Neural progenitor cell (in vitro differentiated cells): ENCODE measurements at regions not wholly inside any gene's neighbourhood (a gene's known extent, or its start where the extent isn't known, plus 50 kb on each side); places are given as distances from the start of the nearest gene placed in this dataset.

Experiments
- DNase-seq: peaks from one replicate; pipeline ENCODE4 v3.0.0-alpha.2; 2016; ENCODE audit warnings: low spot score
- H2AFZ ChIP-seq: fragments of 200-600 bp; sonication (generic); replicated peaks from 2 replicates; pipeline ENCODE4 v1.6.1; 2016; ENCODE audit warnings: antibody characterized with exemption
- H3F3A ChIP-seq: fragments of 200-600 bp; sonication (generic); 2 replicates; pipeline ENCODE4 v1.6.1; 2016; ENCODE audit warnings: antibody characterized with exemption, low read depth
- H3K27ac ChIP-seq: fragments of 200-600 bp; sonication (generic); 2 replicates; pipeline ENCODE4 v1.5.1; 2016; ENCODE audit warnings: mild to moderate bottlenecking
- H3K27me3 ChIP-seq: fragments of 200-600 bp; sonication (generic); 2 replicates; pipeline ENCODE4 v1.6.1; 2016; ENCODE audit warnings: mild to moderate bottlenecking, moderate library complexity
- H3K36me3 ChIP-seq: fragments of 200-600 bp; sonication (generic); 2 replicates; pipeline ENCODE4 v1.5.1; 2016
- H3K4me1 ChIP-seq: fragments of 200-600 bp; sonication (generic); 2 replicates; pipeline ENCODE4 v1.6.1; 2016; ENCODE audit warnings: mixed run types
- H3K4me2 ChIP-seq: fragments of 200-600 bp; sonication (generic); 2 replicates; pipeline ENCODE4 v1.6.1; 2016
- H3K4me3 ChIP-seq: fragments of 200-600 bp; sonication (generic); 2 replicates; pipeline ENCODE4 v1.5.1; 2016
- H3K79me2 ChIP-seq: fragments of 200-600 bp; sonication (generic); 2 replicates; pipeline ENCODE4 v1.6.1; 2016; ENCODE audit warnings: low read depth
- H3K9ac ChIP-seq: fragments of 200-600 bp; sonication (generic); 2 replicates; pipeline ENCODE4 v1.6.1; 2016
- H3K9me3 ChIP-seq: fragments of 200-600 bp; sonication (generic); 2 replicates; pipeline ENCODE4 v1.5.1; 2016; ENCODE audit warnings: low read depth
- H4K20me1 ChIP-seq: fragments of 200-600 bp; sonication (generic); 2 replicates; pipeline ENCODE4 v1.6.1; 2016; ENCODE audit warnings: low read depth
- H3K27ac Mint-ChIP-seq: 3 replicates; pipeline ENCODE4 v1.8.0; 2021; ENCODE audit warnings: mixed read lengths
- H3K27me3 Mint-ChIP-seq: 2 replicates; pipeline ENCODE4 v1.8.0; 2022; ENCODE audit warnings: low read depth, mild to moderate bottlenecking, inconsistent platforms, moderate library complexity, mixed read lengths; ENCODE audit not compliant: insufficient read depth
- H3K36me3 Mint-ChIP-seq: 3 replicates; pipeline ENCODE4 v1.8.0; 2021; ENCODE audit warnings: mixed read lengths
- H3K4me1 Mint-ChIP-seq: 3 replicates; pipeline ENCODE4 v1.8.0; 2021; ENCODE audit warnings: mixed read lengths
- H3K4me3 Mint-ChIP-seq: 3 replicates; pipeline ENCODE4 v1.8.0; 2021; ENCODE audit warnings: mild to moderate bottlenecking, moderate library complexity, mixed read lengths
- H3K9me3 Mint-ChIP-seq: 3 replicates; pipeline ENCODE4 v1.8.0; 2020; ENCODE audit warnings: mixed read lengths
- CTCF ChIP-seq: fragments of 200-600 bp; sonication (generic); IDR thresholded peaks from 2 replicates; pipeline ENCODE4 v1.5.1; 2017; ENCODE audit warnings: antibody characterized with exemption, mild to moderate bottlenecking
- EZH2 ChIP-seq: fragments of 200-600 bp; sonication (generic); IDR thresholded peaks from 2 replicates; pipeline ENCODE4 v1.6.1; 2017; ENCODE audit warnings: antibody characterized with exemption, mild to moderate bottlenecking, moderate library complexity
- EZH2phosphoT487 ChIP-seq: fragments of 200-600 bp; sonication (generic); IDR thresholded peaks from 2 replicates; pipeline ENCODE4 v1.6.1; 2017; ENCODE audit warnings: antibody characterized with exemption

GRCh38 chr4:108527723-108528122, 92.7 kb upstream of the RPL34 start:
- H3K9me3 ChIP-seq: no peaks in the 10 kb centered on the region
- no peaks in the 10 kb centered on the region for H4K20me1 ChIP-seq
- H3K9me3 Mint-ChIP-seq: peaks cover 4% of the 10 kb centered on the region
- H3K27me3 ChIP-seq: no peaks in the 10 kb centered on the region
- no peaks in the 10 kb centered on the region for H3K4me1 ChIP-seq
- no peak overlapping the region for H3K4me3 Mint-ChIP-seq
- H3K4me2 ChIP-seq: no peak overlapping the region
- DNase-seq: no peak
- no peaks in the 10 kb centered on the region for H3K36me3 Mint-ChIP-seq
- peaks cover 2% of the 10 kb centered on the region for H3K27me3 Mint-ChIP-seq
- peaks cover 15% of the 10 kb centered on the region for H3K4me1 Mint-ChIP-seq
- no peaks in the 10 kb centered on the region for H3F3A ChIP-seq
- H3K27ac Mint-ChIP-seq: no peak overlapping the region
- H2AFZ ChIP-seq: no peak overlapping the region
- no peak for TF ChIP-seq CTCF
- TF ChIP-seq EZH2phosphoT487: no peak
- no peak for TF ChIP-seq EZH2
- H3K36me3 ChIP-seq: no peaks in the 10 kb centered on the region
- no peak overlapping the region for H3K4me3 ChIP-seq
- no peak overlapping the region for H3K27ac ChIP-seq
- H3K9ac ChIP-seq: no peak overlapping the region
- H3K79me2 ChIP-seq: no peaks in the 10 kb centered on the region

GRCh38 chr4:108520807-108521206, 99.6 kb upstream of the RPL34 start:
- DNase-seq: no peak
- TF ChIP-seq EZH2 (no peak), EZH2phosphoT487 (no peak), CTCF (no peak)
- Histone ChIP-seq H3K9me3 (no peaks in the 10 kb centered on the region), H3K27me3 (peaks cover 13% of the 10 kb centered on the region), H3K36me3 (no peaks in the 10 kb centered on the region), H4K20me1 (no peaks in the 10 kb centered on the region), H3F3A (no peaks in the 10 kb centered on the region), H2AFZ (no peak overlapping the region), H3K79me2 (no peaks in the 10 kb centered on the region), H3K4me2 (no peak overlapping the region), H3K4me3 (no peak overlapping the region), H3K9ac (no peak overlapping the region), H3K4me1 (no peaks in the 10 kb centered on the region), H3K27ac (no peak overlapping the region)
- Mint-ChIP-seq H3K27ac (no peak overlapping the region), H3K36me3 (no peaks in the 10 kb centered on the region), H3K27me3 (peaks cover 4% of the 10 kb centered on the region), H3K4me1 (no peaks in the 10 kb centered on the region), H3K4me3 (no peak overlapping the region), H3K9me3 (peaks cover 4% of the 10 kb centered on the region)

- Mint-ChIP-seq H3K4me1 (no peaks in the 10 kb centered on the region), H3K27me3 (peaks cover 2% of the 10 kb centered on the region), H3K4me3 (no peak overlapping the region), H3K27ac (no peak overlapping the region), H3K9me3 (peaks cover 2% of the 10 kb centered on the region), H3K36me3 (no peaks in the 10 kb centered on the region)
- Histone ChIP-seq H3K36me3 (no peaks in the 10 kb centered on the region), H3K79me2 (no peaks in the 10 kb centered on the region), H3K4me2 (no peak overlapping the region), H2AFZ (no peak overlapping the region), H3K9me3 (no peaks in the 10 kb centered on the region), H3K4me3 (no peak overlapping the region), H3K4me1 (no peaks in the 10 kb centered on the region), H3F3A (no peaks in the 10 kb centered on the region), H3K27ac (no peak overlapping the region), H4K20me1 (no peaks in the 10 kb centered on the region), H3K27me3 (peaks cover 21% of the 10 kb centered on the region), H3K9ac (no peak overlapping the region)
- TF ChIP-seq EZH2 (no peak), EZH2phosphoT487 (no peak), CTCF (no peak)
- DNase-seq: no peak
These were observed 100.3 kb upstream of the RPL34 start for GRCh38 chr4:108519911-108520601.
